ENCODE measurements at regions not wholly inside any gene's neighbourhood (a gene's known extent, or its start where the extent isn't known, plus 50 kb on each side); places are given as distances from the start of the nearest gene placed in this dataset.
A peak's percentile ranks its signal among the peaks of the same experiment; 100 is the strongest.
"Not testable (repeated sequence)": the region's sequence is repeated elsewhere in the genome, so short reads cannot be mapped to it uniquely, and the experiment has no call there.

GRCh38 chr16:22722551-22723541, 91.1 kb upstream of the HS3ST2 start:
- DNase-seq: not testable (repeated sequence)

- DNase-seq: peak; percentile 55
Observed at GRCh38 chr16:22726868-22727267, 87.1 kb upstream of the HS3ST2 start.

- peak; percentile 98 for DNase-seq
Observed at GRCh38 chr16:22727285-22728166, 86.4 kb upstream of the HS3ST2 start.

GRCh38 chr16:22728167-22728836, 85.7 kb upstream of the HS3ST2 start:
- DNase-seq: peak; percentile 80

- peak; percentile 92 for DNase-seq
Observed at GRCh38 chr16:22732400-22732799, 81.6 kb upstream of the HS3ST2 start.

- DNase-seq: no peak
Observed at GRCh38 chr16:22732959-22733358, 81.0 kb upstream of the HS3ST2 start.

- DNase-seq: peak; percentile 81
Observed at GRCh38 chr16:22734368-22734767, 79.6 kb upstream of the HS3ST2 start.

- DNase-seq: no peak
Observed at GRCh38 chr16:22736791-22737190, 77.2 kb upstream of the HS3ST2 start.

GRCh38 chr16:22739077-22739476, 74.9 kb upstream of the HS3ST2 start:
- DNase-seq: peak; percentile 37

- DNase-seq: no peak
Observed at GRCh38 chr16:22743401-22743800, 70.6 kb upstream of the HS3ST2 start.

GRCh38 chr16:22751104-22751667, 62.8 kb upstream of the HS3ST2 start:
- no peak for DNase-seq

- DNase-seq: no peak
Observed at GRCh38 chr16:22751685-22752084, 62.3 kb upstream of the HS3ST2 start.

- no peak for DNase-seq
Observed at GRCh38 chr16:22753451-22753850, 60.5 kb upstream of the HS3ST2 start.

GRCh38 chr16:22754577-22754976, 59.4 kb upstream of the HS3ST2 start:
- no peak for DNase-seq

- no peak for DNase-seq
Observed at GRCh38 chr16:22757202-22757601, 56.8 kb upstream of the HS3ST2 start.

- no peak for DNase-seq
Observed at GRCh38 chr16:22762486-22762885, 51.5 kb upstream of the HS3ST2 start.

- no peak for DNase-seq
Observed at GRCh38 chr16:22763437-22764080, 50.4 kb upstream of the HS3ST2 start.

Data from NCI-H510A treated with DMSO at 0.1 percent for 48 hours (cell line).